G401.6 (cell line): ENCODE measurements at regions not wholly inside any gene's neighbourhood (a gene's known extent, or its start where the extent isn't known, plus 50 kb on each side); places are given as distances from the start of the nearest gene placed in this dataset.
A peak's percentile ranks its signal among the peaks of the same experiment; 100 is the strongest.

Source experiments
- FAIRE-seq: peaks from 2 replicates; lab custom pipeline; 2012; peaks lifted over from hg19 to GRCh38; lab: Jason Lieb, UNC

- FAIRE-seq: no peak
Observed at GRCh38 chr4:41883988-41884734, 51.1 kb upstream of the TMEM33 start.

- peak; percentile 33 for FAIRE-seq
Observed at GRCh38 chr4:41882625-41883347, 52.4 kb upstream of the TMEM33 start.

GRCh38 chr4:41881981-41882624 is 53.1 kb upstream of the TMEM33 start:
- no peak for FAIRE-seq

- FAIRE-seq: no peak
Observed at GRCh38 chr4:41880840-41881831, 54.1 kb upstream of the TMEM33 start.

- FAIRE-seq: no peak
Observed at GRCh38 chr4:41880022-41880837, 55.0 kb upstream of the TMEM33 start.

- no peak for FAIRE-seq
Observed at GRCh38 chr4:41879552-41879951, 55.7 kb upstream of the TMEM33 start.

GRCh38 chr4:41878991-41879491 is 56.2 kb upstream of the TMEM33 start:
- FAIRE-seq: no peak

- no peak for FAIRE-seq
Observed at GRCh38 chr4:41878170-41878969, 56.9 kb upstream of the TMEM33 start.

- FAIRE-seq: no peak
Observed at GRCh38 chr4:41877020-41877796, 58.0 kb upstream of the TMEM33 start.

GRCh38 chr4:41874873-41875272 is 60.4 kb upstream of the TMEM33 start:
- no peak for FAIRE-seq

- no peak for FAIRE-seq
Observed at GRCh38 chr4:41874398-41874797, 60.8 kb upstream of the TMEM33 start.

- FAIRE-seq: no peak
Observed at GRCh38 chr4:41873380-41874295, 61.6 kb upstream of the TMEM33 start.

GRCh38 chr4:41870035-41870434 is 65.2 kb upstream of the TMEM33 start:
- no peak for FAIRE-seq

GRCh38 chr4:41866799-41867677 is 68.2 kb upstream of the TMEM33 start:
- no peak for FAIRE-seq

GRCh38 chr4:41865981-41866798 is 69.0 kb upstream of the TMEM33 start:
- FAIRE-seq: no peak

GRCh38 chr4:41865306-41865980 is 69.8 kb upstream of the TMEM33 start:
- FAIRE-seq: no peak
